NCI-H748 treated with DMSO at 0.1 percent for 48 hours (cell line): ENCODE measurements at regions not wholly inside any gene's neighbourhood (a gene's known extent, or its start where the extent isn't known, plus 50 kb on each side); places are given as distances from the start of the nearest gene placed in this dataset.

Experiments
- DNase-seq: peaks from one replicate; lab custom pipeline; 2025; lab: John Stamatoyannopoulos, UW

- no peak for DNase-seq
Observed at GRCh38 chr9:91040371-91041215, 239.0 kb downstream of the SYK start.

- no peak for DNase-seq
Observed at GRCh38 chr9:91042024-91042423, 240.4 kb downstream of the SYK start.

GRCh38 chr9:91042541-91042940 is 240.9 kb downstream of the SYK start:
- DNase-seq = no peak

- no peak for DNase-seq
Observed at GRCh38 chr9:91043056-91043810, 241.6 kb downstream of the SYK start.

- no peak for DNase-seq
Observed at GRCh38 chr9:91043811-91044175, 242.2 kb downstream of the SYK start.

GRCh38 chr9:91044354-91044753 is 242.7 kb downstream of the SYK start:
- DNase-seq = no peak

GRCh38 chr9:91045041-91045440 is 243.4 kb downstream of the SYK start:
- DNase-seq = no peak

- no peak for DNase-seq
Observed at GRCh38 chr9:91047529-91047928, 245.9 kb downstream of the SYK start.

GRCh38 chr9:91047993-91048607 is 246.5 kb downstream of the SYK start:
- no peak for DNase-seq

- peak; percentile 36 for DNase-seq
Observed at GRCh38 chr9:91048749-91049148, 247.1 kb downstream of the SYK start.

- DNase-seq = no peak
Observed at GRCh38 chr9:91053824-91054223, 252.2 kb downstream of the SYK start.

GRCh38 chr9:91055845-91056244 is 254.2 kb downstream of the SYK start:
- no peak for DNase-seq

- no peak for DNase-seq
Observed at GRCh38 chr9:91056486-91056885, 254.9 kb downstream of the SYK start.

- no peak for DNase-seq
Observed at GRCh38 chr9:91056917-91057316, 255.3 kb downstream of the SYK start.

- no peak for DNase-seq
Observed at GRCh38 chr9:91059713-91060112, 258.1 kb downstream of the SYK start.

GRCh38 chr9:91060520-91061343 is 259.1 kb downstream of the SYK start:
- peak; percentile 76 for DNase-seq

GRCh38 chr9:91061506-91061905 is 259.9 kb downstream of the SYK start:
- DNase-seq = no peak

- DNase-seq = no peak
Observed at GRCh38 chr9:91062281-91062680, 260.7 kb downstream of the SYK start.

GRCh38 chr9:91063471-91063870 is 261.9 kb downstream of the SYK start:
- no peak for DNase-seq

- no peak for DNase-seq
Observed at GRCh38 chr9:91065231-91066041, 263.8 kb downstream of the SYK start.

GRCh38 chr9:91066042-91066415 is 264.4 kb downstream of the SYK start:
- DNase-seq = no peak
